NCI-H774 (cell line): ENCODE measurements at regions not wholly inside any gene's neighbourhood (a gene's known extent, or its start where the extent isn't known, plus 50 kb on each side); places are given as distances from the start of the nearest gene placed in this dataset.
"Not testable (repeated sequence)": the region's sequence is repeated elsewhere in the genome, so short reads cannot be mapped to it uniquely, and the experiment has no call there.

Source experiments
- DNase-seq: peaks from one replicate; lab custom pipeline; 2025; lab: John Stamatoyannopoulos, UW

DNA sequence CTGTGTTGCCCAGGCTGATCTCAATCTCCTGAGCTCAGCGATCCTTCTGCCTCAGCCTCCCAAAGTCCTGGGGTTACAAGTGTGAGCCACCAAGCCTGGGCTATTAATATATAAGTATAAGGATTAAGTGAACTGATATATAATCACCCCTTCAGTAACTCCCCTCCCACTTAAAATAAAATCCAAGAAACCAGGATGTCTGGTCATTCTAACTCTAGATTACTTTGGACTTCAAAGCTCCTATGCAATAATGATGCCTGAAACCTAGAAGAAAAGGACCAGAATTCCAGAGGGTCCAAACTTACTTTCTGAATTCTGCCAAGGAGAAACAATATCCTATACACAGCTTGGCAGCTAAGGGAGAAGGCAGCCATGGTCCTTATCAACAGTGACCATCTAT is 206.8 kb upstream of the ZNF217 start:
- DNase-seq: no peak

DNA sequence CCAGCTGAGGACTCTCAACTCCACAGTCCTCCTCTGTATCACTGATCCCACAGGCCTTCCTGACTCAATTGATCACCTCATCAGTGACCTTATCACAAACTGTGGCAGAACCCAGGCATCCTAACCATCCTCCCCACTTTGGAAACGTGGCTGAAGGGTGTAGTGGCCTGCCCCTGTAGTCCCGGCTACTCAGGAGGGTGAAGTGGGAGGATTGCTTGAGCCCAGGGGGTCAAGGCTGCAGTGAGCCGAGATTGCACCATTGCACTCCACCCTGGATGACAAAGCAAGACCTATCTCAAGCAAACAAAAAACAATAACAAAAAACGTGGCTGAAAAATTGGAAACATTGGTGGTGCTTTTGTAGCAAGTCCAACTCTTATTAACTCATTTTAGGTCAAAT is 203.4 kb upstream of the ZNF217 start:
- no peak for DNase-seq

DNA sequence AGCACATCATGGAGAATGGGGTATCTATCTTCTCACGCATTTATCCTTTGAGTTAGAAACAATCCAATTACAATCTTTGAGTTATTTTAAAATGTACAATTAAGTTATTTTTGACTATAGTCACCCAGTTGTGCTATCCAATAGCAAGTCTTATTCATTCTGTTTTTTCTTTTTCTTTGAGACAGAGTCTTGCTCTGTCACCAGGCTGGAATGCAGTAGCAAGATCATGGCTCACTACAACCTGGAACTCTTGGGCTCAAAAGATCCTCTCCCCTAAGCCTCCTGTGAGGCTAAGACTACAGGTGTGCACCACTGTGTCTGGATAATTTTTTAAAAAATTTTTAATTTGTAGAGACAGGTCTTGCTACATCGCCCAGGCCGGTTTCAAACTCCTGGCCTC is 201.5 kb upstream of the ZNF217 start:
- DNase-seq: no peak

DNA sequence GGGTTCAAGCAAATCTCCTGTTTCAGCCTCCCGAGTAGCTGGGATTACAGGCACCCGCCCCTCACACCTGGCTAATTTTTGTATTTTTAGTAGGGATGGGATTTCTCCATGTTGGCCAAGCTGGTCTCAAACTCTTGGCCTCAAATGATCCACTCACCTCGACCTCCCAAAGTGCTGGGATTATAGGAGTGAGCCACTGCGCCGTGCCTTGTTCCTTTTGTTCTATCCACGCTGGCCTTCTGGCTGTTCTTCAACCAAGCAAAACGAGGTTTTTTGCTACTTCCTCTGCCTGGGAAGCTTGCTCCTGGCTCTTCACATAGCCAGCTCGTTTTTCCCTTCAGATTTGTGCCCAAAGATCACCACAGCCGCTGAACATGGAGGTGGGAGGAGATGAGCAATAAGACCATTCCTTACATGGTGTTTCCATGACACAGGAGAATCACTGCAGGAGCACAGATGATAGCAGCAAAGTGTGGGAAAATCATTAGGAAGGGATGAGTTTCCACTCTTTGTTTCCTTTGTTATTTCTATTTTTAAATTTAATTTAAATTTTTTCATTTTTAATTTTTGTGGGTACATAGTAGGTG is 201.0 kb upstream of the ZNF217 start:
- no peak for DNase-seq

DNA sequence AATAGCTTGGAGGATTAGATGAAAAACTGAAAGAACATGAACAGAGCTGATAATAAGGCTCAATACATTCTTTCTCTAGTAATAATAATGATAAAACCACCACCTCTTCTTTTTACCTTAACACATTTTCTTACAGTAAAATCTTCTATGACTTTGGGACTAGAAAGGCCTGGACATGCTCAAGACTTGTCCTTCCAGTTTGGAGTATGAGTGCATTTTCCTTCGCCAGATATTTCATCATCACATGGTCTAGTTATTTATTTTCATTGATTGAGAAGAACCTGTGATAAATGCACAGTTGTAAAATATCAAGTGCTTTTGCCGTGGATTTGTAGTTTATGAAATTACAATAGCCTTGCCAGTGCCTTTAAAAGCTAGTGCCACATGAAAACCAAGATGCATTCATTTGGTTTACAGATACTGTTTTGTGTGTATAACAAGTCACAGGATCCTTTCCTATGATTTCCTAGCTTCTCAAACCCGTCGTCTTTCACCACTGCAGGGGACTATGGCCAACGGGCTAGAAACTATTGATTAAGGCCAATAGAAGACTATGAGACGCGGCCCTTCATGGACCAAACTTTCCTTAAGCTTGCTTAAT is 200.2 kb upstream of the ZNF217 start:
- DNase-seq: no peak

DNA sequence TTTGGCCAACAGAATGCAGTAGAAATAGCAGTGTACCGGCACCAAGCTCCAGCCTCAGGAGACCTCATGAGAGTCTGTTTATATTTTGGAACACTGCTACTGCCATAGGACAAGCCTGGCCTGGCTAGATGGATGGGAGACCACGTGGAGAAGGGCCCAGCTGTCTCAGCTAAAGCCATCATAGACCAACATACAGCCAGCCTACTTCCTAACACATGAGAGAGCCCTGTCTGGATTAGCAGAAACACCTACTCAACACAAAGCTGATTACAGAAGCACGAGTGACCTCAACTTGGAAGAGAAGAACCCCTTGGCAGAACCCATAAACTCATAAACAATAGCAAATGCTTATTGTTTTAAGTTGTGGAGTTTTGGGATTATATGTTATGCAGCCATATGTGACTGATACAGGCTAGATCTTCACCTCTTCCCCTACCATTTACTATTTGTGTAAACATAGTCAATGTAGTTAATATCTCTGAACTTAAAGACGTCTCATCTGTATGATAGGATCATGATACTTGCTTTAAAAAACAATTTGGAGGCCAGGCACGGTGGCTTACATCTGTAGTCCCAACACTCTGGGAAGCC is 199.4 kb upstream of the ZNF217 start:
- DNase-seq: no peak

DNA sequence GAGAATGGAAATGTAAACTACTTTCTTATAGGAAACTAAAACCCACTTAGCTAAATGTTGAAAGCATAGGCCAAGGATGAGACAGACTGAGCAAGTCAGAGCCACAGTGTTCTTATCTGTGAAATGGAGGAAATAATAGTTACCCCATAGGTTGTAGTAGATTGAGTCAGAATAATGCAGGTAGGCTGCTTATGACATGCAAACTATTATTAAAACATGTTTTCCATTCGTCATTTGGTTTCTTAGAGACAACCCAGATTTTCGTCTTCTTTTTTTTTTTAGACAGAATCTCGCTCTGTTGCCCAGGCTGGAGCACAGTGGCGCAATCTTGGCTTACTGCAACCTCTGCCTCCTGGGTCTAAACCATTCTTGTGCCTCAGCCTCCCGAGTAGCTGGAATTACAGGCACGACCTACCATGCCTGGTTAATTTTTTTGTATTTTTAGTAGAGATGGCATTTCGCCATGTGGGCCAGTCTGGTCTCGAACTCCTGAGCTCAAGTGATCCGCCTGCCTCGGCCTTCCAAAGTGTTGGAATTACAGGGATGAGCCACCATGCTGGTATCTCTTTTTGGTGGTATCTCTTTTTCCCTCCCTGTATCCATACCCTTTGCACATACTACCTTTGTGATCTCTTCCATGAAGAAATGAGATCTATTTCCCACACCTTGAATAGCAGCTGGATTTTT is 196.5 kb upstream of the ZNF217 start:
- DNase-seq: no peak

DNA sequence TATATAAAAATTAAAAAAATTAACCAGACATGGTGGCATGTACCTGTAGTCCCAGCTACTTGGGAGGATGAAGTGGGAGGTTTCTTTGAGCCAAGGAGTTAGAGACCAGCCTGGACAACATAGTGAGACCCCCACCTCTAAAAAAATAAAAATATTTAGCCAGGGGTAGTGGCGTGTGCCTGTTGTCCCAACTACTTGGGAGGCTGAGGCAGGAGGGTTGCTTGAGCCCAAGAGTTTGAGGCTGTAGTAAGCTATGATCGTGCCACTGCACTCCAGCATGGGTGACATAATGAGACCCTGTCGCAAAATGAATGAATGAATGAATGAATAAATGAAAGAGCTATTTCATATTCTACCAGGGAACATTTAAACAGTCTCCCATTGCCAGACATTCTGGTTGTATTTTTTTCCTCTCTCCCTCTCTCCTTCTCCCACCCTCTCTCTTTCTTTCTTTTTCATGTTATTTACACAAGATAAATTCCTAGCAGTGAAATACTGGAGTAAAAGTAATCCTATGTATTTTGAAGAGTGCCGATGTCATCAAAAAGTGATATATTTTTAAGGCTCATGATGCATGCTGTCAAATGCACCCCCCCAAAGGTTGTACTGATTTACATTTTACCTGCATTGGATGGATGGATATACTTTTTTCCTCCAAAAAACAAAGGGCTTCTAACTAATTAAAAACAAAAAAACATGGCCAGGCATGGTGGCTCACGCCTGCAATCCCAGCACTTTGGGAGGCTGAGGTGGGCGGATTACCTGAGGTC is 194.8 kb upstream of the ZNF217 start:
- DNase-seq: no peak

DNA sequence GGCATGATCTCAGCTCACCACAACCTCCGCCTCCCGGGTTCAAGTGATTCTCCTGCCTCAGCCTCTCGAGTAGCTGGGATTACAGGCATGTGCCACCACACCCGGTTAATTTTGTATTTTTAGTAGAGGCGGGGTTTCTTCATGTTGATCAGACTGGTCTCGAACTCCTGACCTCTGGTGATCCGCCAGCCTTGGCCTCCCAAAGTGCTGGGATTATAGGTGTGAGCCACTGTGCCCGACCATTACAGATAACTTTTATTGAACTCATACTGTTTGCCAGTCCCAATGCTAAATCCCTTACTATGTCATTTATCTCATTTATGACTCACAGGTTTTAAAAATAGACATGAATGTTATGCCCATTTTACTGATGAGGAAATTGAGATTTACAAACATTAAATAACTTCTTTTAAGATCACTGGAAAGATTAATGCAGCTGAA is 193.9 kb upstream of the ZNF217 start:
- not testable (repeated sequence) for DNase-seq

DNA sequence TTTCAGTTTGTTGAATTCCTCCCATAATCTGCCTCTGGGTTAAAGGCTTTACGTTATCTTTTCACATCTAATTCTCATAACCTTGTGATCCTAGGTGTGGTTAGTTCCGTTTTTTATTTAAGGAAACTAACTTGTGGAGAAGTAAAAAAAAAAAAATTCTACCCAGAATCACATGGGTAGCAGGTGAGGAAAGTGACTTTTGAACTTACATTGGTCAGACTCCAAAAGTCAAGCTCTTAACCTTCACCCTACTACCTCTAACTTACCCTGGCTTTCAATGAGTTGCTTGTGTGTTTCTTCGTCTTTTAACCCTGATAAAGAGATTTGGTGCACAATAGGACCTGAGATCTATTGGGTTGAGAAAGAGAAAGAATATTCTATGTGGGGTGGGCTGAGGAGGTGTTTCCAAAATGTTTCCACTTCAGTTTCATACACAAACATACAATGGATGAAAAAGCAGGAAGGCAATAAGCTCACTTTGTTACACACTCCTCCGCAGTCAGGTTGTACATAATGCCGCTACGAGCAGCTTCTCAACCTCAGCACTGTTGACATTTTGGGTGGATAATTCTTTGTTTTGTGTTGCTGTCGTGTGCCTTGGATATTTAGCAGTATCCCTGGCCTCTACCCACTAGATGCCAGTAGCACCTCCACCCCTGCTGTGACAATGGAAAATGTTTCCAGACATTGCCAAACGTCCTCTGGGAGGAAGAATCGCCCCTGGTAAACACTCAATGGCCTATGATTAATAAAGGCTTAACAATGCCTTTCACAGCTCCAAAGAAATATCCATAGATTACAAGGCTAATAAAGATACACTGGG is 193.0 kb upstream of the ZNF217 start:
- no peak for DNase-seq

DNA sequence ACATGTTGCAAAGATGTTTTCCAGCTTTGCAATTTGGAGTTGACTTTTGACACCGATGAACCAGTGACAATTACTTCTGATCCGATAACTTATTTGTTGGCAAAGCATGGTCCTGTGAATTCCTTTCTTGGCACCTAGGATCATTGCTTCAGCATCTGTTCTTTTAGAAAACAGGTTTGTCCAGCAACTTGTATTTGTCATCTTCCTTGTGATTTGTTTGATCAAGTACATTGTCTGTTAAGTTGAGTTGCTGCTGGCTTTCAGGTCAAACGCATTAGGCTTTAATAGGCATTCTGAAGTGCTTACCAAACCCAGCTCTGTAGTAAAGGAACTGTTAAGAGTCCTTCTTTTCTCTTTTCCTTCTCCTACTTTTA is 192.4 kb upstream of the ZNF217 start:
- DNase-seq: no peak

DNA sequence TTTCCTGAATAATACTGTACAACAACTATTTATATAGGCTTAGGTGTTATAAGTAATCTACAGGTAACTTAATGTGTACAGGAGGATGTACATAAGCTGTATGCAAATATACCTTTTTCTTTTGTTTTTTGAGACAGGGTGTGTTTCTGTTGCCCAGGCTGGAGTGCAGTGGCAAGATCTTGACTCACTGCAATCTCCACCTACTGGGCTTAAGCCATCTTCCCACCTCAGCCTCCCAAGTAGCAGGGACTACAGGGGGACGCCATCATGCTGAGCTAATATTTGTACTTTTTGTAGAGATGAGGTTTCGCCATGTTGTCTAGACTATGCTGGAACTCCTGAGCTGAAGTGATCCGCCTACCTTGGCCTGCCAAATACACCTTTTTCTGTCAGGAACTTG is 191.7 kb upstream of the ZNF217 start:
- DNase-seq: no peak

DNA sequence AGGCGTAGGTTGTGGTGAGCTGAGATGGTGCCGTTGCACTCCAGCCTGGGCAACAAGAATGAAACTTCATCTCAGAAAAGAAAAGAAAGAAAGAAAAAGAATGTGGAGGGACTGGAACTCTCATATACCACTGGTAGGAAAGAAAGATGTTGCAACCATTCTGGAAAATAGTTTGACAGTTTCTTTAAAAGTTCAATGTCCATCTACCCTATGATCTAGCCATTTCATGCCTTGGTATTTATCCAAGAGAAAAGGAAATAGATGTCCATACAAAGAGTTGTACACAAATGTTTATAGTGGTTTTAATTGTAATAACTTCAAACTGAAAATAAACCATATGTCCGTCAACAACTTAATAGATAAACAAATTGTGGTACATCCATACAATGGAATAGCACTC is 190.1 kb upstream of the ZNF217 start:
- DNase-seq: no peak

DNA sequence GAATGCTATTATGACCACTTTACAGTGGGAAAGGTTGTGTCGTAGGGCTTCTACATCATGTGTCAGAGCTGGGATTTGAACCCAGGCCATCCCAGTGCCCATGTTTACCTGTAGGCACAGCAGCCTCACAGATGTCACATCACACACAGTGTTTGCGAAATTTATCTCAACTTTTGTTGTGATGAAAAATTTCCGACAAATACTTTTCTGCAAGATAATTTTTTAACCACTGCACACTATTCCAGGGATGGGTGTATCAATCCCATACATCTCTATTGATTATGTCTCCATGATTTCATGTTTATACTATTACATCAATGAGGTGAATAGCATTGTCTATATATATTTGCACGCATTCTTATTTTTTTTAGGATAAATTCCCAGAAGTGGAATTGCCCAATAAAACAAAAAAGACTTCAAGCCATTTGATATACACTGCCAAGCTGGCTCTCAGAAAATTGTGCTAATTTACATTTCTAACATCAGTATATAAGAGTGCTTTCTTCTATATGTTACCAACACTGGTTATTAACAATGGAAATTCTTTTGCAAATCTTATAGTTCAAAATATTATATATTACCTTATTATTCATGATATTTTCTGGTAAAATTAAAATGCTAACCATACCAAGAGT is 189.1 kb upstream of the ZNF217 start:
- no peak for DNase-seq

DNA sequence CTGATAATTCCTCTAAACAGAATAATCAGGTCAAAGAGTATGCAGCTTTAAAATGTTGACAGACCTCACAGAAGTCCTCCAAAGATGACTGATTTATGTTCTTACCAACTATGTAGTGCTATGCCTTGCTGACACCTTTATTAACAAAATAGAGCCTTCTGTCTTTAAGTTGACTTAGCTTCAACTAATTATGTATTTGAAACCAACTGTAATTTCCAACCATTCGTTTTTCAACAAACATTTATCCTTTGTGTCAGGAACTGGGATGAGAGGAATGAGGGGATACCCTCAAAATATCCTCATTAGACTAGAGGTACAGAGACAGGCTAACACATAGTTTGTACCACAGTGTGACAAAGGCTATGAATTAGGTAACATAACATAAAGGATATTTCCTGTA is 186.2 kb upstream of the ZNF217 start:
- DNase-seq: no peak

DNA sequence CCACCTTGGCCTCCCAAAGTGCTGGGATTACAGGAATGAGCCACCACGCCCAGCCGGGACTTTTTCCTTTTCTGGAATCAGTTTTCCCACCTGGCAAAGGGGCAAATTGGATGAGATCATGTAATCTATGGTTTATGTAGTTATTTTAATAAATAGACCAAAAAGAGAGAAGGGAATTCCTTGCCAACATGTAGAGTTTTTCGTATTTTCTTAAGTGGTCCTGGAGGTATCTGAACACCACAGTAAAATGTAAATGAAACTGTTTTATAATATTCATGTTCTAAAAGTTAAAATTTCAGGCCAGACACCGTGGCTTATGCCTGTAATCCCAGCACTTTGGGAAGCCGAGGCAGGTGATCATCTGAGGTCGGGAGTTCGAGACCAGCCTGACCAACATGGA is 185.1 kb upstream of the ZNF217 start:
- DNase-seq: no peak

DNA sequence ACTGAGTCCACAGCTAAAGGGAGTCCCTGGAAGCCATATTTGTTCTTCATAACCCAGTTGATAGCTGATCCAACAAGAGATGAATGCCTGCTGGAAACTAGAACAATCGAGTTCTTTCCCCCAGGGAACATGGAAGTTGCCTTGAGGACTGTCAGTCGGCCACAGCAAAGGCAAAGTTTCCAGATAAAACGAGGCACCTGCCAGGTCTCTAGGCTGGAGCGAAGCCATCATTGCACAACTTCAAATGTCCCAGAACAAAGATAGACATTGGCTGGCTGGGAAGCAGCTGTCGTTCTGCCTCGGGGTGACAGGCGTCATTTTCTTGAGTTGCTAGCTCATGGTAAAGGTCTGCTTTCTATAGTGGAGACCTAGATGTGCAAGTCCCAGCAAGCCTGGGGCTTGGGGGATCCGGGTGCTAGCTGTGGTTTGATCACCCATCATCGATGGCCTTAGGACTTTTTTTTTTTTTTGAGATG is 184.4 kb upstream of the ZNF217 start:
- no peak for DNase-seq

DNA sequence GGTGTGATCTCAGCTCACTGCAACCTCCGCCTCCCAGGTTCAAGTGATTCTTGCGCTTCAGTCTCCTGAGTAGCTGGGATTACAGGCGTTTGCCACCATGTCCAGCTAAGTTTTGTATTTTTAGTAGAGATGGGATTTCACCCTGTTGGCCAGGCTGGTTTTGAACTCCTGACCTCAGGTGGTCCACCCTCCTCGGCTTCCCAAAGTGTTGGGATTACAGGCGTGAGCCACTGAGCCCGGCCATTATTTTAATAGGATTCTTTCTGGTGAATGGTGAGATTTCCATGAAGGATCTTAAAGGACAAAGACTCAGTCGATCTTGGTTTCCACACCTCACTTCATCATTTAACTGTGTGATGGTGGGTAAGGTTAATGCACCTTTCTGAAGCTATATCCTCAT is 183.8 kb upstream of the ZNF217 start:
- DNase-seq: not testable (repeated sequence)

DNA sequence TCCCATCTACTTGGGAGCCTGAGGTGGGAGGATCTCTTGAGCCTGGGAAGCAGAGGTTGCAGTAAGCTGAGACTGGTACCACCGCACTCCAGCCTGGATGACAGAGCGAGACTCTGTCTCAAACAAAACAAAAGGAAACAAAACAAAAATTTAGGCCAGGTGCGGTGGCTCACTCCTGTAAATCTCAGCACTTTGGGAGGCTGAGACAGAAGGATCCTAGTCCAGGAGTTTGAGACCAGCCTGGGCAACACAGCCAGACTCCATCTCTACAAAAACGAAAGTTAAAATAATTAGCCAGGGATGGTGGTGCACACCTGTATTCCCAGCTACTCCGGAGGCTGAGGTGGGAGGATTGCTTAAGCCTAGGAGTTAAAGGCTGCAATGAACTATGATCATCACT is 183.2 kb upstream of the ZNF217 start:
- no peak for DNase-seq

DNA sequence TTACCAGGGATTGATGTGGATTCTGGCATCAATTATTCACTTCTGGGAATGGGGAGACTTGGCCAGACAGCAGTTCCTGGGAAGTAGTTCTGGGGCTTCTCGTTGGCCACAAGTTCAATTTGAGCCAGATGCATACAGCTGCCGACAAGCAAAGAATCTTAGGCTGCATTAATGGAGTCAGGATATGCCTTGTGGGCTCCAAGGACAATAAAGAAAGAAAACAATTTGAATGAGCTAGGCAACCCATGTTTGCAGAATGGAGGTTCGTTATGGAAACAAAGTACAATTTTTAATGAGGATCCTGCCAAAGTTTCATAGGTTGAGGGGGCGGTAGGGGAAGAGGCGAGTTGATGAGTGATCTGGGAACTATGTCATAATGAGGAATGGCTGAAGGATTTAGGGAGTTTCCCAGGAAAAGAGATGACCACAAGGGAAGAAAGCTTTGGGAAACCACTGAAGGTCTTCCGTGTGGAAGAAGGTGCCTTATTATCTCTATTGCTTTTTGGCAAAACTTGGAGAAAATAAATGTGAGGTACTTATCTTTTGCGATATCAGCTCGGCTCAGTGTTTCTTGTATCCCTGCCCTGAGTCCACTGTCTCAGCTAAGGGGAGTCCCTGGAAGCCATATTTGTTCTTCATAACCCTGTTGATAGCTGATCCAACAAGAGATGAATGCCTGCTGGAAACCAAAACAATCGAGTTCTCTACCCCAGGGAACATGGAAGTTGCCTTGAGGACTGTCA is 181.0 kb upstream of the ZNF217 start:
- DNase-seq: no peak
